IMR-90 (cell line): ENCODE measurements at regions not wholly inside any gene's neighbourhood (a gene's known extent, or its start where the extent isn't known, plus 50 kb on each side); places are given as distances from the start of the nearest gene placed in this dataset.

Experiments
- CTCF ChIP-seq: conservative IDR thresholded peaks from 2 replicates; pipeline ENCODE4 v1.5.1; 2012; ENCODE audit warnings: mild to moderate bottlenecking, low read depth, low read length, improper control_type of control experiment
- FOS ChIP-seq: fragments of 150-350 bp; IDR thresholded peaks from 2 replicates; pipeline ENCODE4 v1.6.1; 2016; ENCODE audit warnings: low read depth, low read length
- POLR2A ChIP-seq: IDR thresholded peaks from 2 replicates; pipeline ENCODE4 v1.6.1; 2012; ENCODE audit warnings: mild to moderate bottlenecking, low read depth, low read length
- RFX5 ChIP-seq: IDR thresholded peaks from 2 replicates; pipeline ENCODE4 v1.8.0; 2012; ENCODE audit warnings: low read depth, mild to moderate bottlenecking, low read length, moderate library complexity
- TF ChIP-seq, protein P1 (sequence below): fragments of 150-350 bp; IDR thresholded peaks from 2 replicates; pipeline ENCODE4 v1.6.1; 2016; ENCODE audit warnings: low read depth, mild to moderate bottlenecking, low read length, moderate library complexity, borderline replicate concordance

- TF ChIP-seq RFX5 (no peak), CTCF (no peak), POLR2A (no peak), FOS (no peak)
- TF ChIP-seq, protein P1, sequence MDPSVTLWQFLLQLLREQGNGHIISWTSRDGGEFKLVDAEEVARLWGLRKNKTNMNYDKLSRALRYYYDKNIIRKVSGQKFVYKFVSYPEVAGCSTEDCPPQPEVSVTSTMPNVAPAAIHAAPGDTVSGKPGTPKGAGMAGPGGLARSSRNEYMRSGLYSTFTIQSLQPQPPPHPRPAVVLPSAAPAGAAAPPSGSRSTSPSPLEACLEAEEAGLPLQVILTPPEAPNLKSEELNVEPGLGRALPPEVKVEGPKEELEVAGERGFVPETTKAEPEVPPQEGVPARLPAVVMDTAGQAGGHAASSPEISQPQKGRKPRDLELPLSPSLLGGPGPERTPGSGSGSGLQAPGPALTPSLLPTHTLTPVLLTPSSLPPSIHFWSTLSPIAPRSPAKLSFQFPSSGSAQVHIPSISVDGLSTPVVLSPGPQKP, result no peak
These were observed 861.0 kb upstream of the VRK2 start for GRCh38 chr2:57185568-57185967.
